ENCODE measurements at regions not wholly inside any gene's neighbourhood (a gene's known extent, or its start where the extent isn't known, plus 50 kb on each side); places are given as distances from the start of the nearest gene placed in this dataset.

DNA sequence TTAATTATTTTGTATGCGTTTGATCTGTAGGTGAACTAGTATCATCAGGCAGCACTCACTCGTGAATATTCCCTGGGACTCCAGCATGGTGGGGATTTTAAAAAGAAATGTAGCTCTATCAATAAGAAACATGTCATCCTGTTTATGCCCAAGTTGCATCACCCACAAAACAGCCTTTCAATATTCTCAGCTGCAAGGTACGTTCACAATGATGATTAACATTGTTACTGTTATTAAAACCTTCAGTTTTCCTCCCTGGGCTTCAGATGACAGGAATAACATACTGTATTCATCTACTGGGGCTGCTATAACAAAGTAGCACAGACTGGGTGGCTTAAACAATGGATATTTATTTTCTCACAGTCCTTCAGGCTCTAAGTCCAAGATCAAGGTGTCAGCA lies 87.9 kb upstream of the KLHL29 start:
- intact Hi-C loops (cut with micrococcal nuclease), result no loop called here

GRCh38 chr2:23298551-23298950 lies 86.4 kb upstream of the KLHL29 start:
- intact Hi-C loops (cut with micrococcal nuclease), result no loop called here

- intact Hi-C loops (cut with micrococcal nuclease), result no loop called here
Observed at GRCh38 chr2:23299476-23300195, 85.3 kb upstream of the KLHL29 start.

DNA sequence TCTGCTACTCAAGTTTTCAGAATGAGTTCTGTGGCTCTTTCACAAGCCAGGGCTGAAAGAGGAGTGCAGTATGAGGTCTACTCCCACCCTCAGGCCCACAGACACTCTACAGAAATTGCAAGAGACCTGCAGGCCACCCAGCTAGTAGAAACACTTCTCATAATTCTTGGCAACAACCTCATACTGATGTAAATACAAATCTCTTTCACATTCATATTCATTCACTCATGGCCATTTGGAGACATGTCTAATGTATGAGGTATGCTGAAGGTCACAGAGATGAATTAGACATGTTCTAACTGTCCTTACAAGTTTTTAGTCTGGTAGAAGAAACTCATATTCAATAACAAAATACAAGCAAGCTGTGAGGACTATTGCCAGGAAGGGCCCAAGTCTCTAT lies 83.8 kb upstream of the KLHL29 start:
- intact Hi-C loops (cut with micrococcal nuclease), result no loop called here

DNA sequence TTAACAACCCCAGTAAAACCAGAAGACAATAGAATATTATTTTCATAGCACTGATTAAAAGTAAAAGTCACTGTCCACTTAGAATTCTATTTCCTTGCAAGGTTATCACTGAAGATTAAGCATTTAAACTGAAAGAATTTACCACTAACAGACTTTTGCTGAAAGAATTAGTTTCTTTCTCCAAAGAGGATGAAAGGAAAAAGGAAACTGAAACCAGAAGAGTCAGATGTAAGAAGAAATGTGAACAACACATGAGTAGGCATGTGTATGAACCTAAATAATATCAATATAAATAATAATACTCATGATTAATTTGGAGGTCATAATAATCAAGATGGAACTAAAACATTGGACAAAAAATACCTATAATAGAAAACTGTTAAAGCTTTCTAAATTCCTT lies 82.4 kb upstream of the KLHL29 start:
- intact Hi-C loops (cut with micrococcal nuclease), result no loop called here

- intact Hi-C loops (cut with micrococcal nuclease), result no loop called here
Observed at GRCh38 chr2:23306401-23306800, 78.6 kb upstream of the KLHL29 start.

- intact Hi-C loops (cut with micrococcal nuclease), result loop anchor here (5.0 kb wide), 1 partner anchor 256 kb away; no protein-coding TSS in a partner anchor
Observed at GRCh38 chr2:23311186-23311585, 73.8 kb upstream of the KLHL29 start.

- intact Hi-C loops (cut with micrococcal nuclease), result loop anchor here (5.0 kb wide), 1 partner anchor 254 kb away; no protein-coding TSS in a partner anchor
Observed at GRCh38 chr2:23312996-23313606, 71.9 kb upstream of the KLHL29 start.

GRCh38 chr2:23314687-23315086 lies 70.3 kb upstream of the KLHL29 start:
- intact Hi-C loops (cut with micrococcal nuclease), result loop anchor here (5.0 kb wide), 1 partner anchor 253 kb away; no protein-coding TSS in a partner anchor

DNA sequence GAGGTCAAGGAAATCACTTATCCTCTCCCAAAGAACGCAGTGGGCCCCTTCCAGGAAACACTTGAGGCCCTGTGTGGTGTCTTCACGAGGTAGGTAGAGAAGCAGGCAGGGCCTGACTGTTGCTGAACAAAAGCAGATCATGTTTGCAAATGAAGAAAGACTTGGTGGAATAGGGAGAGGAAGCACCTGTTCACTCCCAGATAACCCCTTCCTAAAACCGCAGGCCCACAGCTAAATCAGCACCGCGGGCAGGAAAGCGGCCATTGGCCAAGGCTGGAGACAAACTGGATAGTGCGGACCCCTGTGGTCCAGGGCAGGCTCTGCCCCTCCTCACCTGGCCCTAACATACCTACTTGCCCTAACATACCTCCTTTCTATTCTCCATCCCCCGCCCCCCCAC lies 64.9 kb upstream of the KLHL29 start:
- intact Hi-C loops (cut with micrococcal nuclease), result no loop called here

DNA sequence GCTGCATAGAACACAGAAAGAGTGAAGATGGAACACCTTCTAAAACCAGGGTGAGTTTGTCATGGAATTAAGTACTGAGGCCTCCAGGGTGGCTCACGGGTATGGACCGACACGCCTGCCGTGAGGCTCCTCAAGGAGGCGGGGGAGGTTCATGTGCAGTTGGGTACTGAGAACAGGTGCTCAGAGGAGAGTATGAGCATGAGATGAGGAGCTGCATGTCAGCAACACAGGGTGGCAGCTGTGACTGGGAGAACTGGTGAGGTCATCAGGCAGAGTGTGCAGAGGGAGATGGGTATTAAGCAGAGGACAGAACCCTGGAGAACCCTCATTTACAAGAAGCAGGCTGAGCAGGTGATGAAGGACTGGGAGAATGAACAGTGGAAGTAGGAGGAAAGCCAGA lies 63.2 kb upstream of the KLHL29 start:
- intact Hi-C loops (cut with micrococcal nuclease), result no loop called here

DNA sequence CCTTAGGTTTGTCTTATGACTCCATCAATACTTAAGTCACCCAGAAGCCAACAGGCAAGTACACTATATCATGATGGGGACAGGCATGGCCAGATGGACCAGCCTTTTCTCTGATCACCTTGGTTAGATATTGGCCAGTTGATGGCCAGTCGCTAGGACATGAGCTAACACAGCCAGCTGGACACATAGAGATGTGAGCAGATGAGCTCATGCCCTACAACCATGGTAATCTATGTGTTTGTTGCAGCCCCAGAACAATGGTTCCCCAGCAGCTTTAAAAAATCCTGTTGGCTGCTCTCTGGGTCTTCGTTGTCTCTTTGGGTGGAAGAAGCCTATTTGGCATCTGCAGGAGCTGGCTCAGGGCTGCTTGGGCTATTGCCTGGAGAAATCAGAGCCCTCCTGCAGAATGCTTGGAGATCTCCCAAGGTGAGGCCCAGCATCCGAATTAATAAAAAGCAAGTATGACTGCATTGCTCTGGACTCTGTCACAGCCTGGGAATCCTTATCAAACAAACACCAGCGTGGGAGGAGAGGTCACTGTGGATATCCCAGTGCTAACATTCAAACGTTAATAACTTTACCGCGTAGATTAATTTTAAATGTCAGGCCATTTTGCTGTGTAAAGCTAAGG lies 62.3 kb upstream of the KLHL29 start:
- intact Hi-C loops (cut with micrococcal nuclease), result no loop called here

DNA sequence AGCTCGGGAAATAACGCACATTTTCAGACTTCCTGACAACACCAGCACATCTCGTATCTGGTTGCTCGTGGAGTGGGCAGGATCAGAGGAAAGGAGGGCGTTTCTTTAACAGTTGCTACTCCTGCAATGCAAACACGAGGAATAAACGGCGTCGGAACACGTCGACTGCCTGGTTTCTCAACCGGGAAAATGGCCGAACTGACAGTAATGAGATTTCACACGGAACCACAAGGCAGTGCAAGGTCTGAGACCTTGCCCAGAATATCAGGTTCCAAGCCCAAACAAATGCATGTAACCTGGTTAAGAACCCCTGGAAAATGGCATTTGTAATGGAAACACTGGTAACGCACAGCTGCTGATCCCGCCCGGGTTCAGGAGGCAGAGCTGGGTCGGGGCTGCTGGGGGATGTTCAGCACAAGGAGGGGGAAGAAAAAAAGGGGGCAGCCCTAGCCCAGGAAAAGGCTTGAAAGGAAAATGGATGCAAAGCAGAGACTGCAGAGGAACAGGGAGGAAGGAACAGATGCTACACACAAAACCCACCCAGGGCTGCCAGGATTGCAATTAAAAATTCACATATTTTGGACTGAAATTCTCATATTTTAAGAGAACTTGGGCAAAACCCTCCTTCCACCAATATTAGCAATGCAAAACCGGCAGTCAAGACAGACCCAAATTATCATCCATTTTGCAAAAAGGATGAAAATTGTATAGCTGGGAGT lies 61.6 kb upstream of the KLHL29 start:
- intact Hi-C loops (cut with micrococcal nuclease), result no loop called here

DNA sequence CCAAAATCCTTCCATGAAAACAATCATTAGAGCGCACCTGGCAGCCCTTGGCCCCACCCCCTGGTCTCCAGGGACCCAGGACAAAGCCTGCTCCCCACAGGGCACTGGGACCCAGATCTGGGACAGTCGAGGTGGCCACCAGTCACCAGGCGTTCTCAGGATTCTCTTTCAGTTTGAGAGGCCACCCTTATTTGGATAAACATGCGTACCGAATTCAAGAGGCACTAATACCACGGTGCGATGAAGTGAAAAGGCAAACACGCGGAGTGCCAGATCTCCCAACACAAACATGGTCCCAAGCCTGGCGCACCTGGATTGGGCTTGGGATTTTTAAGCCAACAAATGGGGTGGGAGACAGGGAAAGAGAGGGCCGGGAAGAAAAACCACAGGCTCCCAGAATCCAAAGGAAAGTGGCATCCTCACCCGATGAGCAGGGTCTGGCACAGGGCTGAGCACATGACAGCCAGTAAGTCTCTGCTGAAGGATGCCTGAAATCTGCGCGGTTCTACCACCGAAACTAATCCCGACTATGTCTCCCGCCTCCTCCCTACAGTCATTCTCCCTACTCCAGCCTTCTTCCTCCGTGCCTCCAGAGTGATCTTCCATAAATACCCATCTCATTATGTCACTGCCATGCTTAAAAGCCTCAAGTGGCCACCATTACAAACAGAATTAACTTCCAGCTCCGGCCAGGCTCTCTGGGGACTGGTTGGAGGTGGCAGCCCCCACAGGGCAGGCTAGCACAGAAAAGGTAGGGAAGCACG lies 60.9 kb upstream of the KLHL29 start:
- intact Hi-C loops (cut with micrococcal nuclease), result no loop called here

GRCh38 chr2:23326330-23326729 lies 58.6 kb upstream of the KLHL29 start:
- intact Hi-C loops (cut with micrococcal nuclease), result no loop called here

DNA sequence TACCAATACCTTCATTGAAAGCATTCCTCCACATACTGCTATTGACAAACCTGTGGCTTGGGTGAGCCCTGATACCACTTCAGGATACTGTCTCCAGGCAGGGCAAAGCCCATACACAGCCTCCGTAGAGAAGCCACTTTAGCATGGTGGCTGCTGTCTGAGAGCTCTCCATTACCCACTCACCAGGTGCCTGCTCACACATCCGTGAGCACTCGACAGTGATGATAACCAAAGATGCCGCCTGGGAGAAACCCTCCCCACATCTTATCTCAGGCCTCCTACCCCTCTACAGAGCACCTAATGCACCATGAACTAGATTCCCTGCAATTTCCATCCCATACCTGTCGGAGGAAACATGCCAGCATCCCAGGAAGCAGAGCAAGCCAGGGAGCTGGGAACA lies 57.6 kb upstream of the KLHL29 start:
- intact Hi-C loops (cut with micrococcal nuclease), result no loop called here

DNA sequence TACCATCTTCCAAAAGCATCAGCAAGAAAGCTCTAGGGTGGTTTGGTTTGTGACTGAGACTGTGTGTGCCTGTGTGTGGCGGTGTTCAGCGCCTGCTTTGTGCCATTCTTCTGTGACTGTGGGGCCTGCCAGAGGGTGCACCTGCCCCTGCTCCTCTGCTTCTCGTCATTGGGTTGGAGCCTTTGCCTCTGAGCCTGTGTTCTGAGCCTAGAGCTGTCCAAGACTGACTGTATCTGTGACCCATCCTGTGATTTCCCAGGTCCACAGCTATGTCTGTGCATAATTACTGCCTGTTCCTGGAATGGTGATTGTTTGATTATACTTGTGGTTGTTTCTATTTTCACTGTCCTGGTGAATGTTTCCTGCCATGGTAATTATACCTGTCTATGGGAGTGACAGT lies 57.1 kb upstream of the KLHL29 start:
- intact Hi-C loops (cut with micrococcal nuclease), result no loop called here

DNA sequence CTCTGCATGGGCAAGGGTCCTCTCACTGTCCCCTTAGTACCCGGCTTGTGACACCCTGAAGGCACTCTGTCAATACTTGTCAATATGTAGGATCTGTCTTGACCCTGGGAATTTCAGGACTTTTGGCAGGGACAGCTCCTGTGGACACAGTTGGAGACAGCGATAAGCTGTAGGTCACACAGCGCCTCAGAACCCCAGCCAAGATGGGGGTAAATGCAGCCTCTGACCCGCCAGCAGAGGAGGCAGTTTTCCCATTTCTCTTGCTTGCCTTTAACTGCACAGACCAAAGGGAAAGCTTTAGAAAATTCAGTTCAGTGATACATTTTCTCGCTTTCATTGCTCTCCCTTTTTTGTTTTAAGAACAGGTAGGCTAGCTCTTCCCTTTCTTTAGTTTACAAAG lies 54.8 kb upstream of the KLHL29 start:
- intact Hi-C loops (cut with micrococcal nuclease), result no loop called here
